ENCODE measurements at regions not wholly inside any gene's neighbourhood (a gene's known extent, or its start where the extent isn't known, plus 50 kb on each side); places are given as distances from the start of the nearest gene placed in this dataset.

DNA sequence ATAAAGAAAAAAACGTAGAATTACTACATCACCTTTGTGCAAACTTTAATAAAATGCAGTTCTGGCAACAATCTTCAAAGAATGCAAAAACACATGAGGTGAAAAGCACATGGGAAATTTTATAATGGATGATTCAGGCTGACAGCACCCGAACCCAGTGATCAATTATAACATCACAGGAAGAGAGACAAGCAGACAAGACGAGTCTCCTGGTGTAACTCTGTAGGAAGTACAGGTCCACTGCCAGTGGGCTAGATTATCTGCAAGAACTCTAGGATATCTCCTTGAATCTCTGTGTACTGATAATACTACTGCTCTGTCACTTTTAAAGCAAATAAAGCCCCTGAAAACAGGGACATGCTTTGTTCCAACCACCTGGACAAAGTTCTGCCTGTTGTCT, 58.9 kb upstream of the NXF3 start:
- H3K4me3 ChIP-seq (replicated peaks in 1 of 3; ENCODE audit: low read depth in 2 of 3, low read length in 3 of 3), result no peak overlapping the region
- peaks cover 0 to 6% (median 1%) of the 10 kb centered on the region in 3 donors for H3K27me3 Mint-ChIP-seq (ENCODE audit: low read depth in 3 of 3)
- DNase-seq, result peak in 1 of 3 donors; percentile 3
- peak overlapping the region in 2 of 7 donors; percentile 88 for H3K27ac Mint-ChIP-seq
- no peak overlapping the region for H3K4me2 ChIP-seq (replicated peaks; ENCODE audit: extremely low read depth, low read length, poor library complexity, severe bottlenecking)
- H3K4me1 ChIP-seq (ENCODE audit: control insufficient read depth in 1 of 2, insufficient read depth in 2 of 2, low read length in 2 of 2), result peaks cover 10% of the 10 kb centered on the region in 2 donors
- H4K20me1 ChIP-seq (ENCODE audit: insufficient read depth, low read length), result no peaks in the 10 kb centered on the region
- no peaks in the 10 kb centered on the region for H3K27me3 ChIP-seq (ENCODE audit: control insufficient read depth in 2 of 2, insufficient read depth in 2 of 2, low read length in 2 of 2)
- H3K36me3 ChIP-seq (replicated peaks in 1 of 2; ENCODE audit: control insufficient read depth in 1 of 2, insufficient read depth in 2 of 2, low read length in 2 of 2), result no peaks in the 10 kb centered on the region
- no peak for TF ChIP-seq CTCF (IDR thresholded peaks at IDR 0.05)
- H3K9ac ChIP-seq (ENCODE audit: insufficient read depth, low read length, poor library complexity, severe bottlenecking), result no peak overlapping the region
- H3K9me3 ChIP-seq (replicated peaks in 1 of 2; ENCODE audit: control insufficient read depth in 1 of 2, insufficient read depth in 1 of 2, low read length in 2 of 2), result no peaks in the 10 kb centered on the region
- no CpG with 5 or more reads among the region's 3 CpGs for WGBS (ENCODE audit: insufficient coverage)
- H3K9me3 Mint-ChIP-seq, result peaks cover 0 to 2% (median 0%) of the 10 kb centered on the region in 7 donors
- H3K4me1 Mint-ChIP-seq, result peaks cover 17% of the 10 kb centered on the region
- no peaks in the 10 kb centered on the region for H3K36me3 Mint-ChIP-seq
- no peak overlapping the region for H3K27ac ChIP-seq (ENCODE audit: low read depth in 1 of 2, low read length in 2 of 2)
- no peaks in the 10 kb centered on the region for H3K79me2 ChIP-seq (ENCODE audit: insufficient read depth, low read length)
- intact Hi-C loops (cut with micrococcal nuclease), result no loop called here
- H2AFZ ChIP-seq (ENCODE audit: insufficient read depth, low read depth, low read length, poor library complexity, severe bottlenecking), result no peak overlapping the region
- H3K4me3 Mint-ChIP-seq, result no peak overlapping the region

- H3K4me1 ChIP-seq (ENCODE audit: control insufficient read depth in 1 of 2, insufficient read depth in 2 of 2, low read length in 2 of 2), result peaks cover 10% of the 10 kb centered on the region in 2 donors
- Mint-ChIP-seq H3K27me3 (ENCODE audit: low read depth in 3 of 3) (peaks cover 0 to 1% (median 0%) of the 10 kb centered on the region in 3 donors), H3K27ac (no peak overlapping the region), H3K9me3 (peaks cover 0 to 1% (median 0%) of the 10 kb centered on the region in 7 donors), H3K4me1 (peaks cover 10% of the 10 kb centered on the region), H3K36me3 (no peaks in the 10 kb centered on the region), H3K4me3 (no peak overlapping the region)
- no peak overlapping the region for H3K9ac ChIP-seq (ENCODE audit: insufficient read depth, low read length, poor library complexity, severe bottlenecking)
- no peak overlapping the region for H3K4me2 ChIP-seq (replicated peaks; ENCODE audit: extremely low read depth, low read length, poor library complexity, severe bottlenecking)
- TF ChIP-seq CTCF (IDR thresholded peaks at IDR 0.05), result no peak
- no peak overlapping the region for H2AFZ ChIP-seq (ENCODE audit: insufficient read depth, low read depth, low read length, poor library complexity, severe bottlenecking)
- H3K79me2 ChIP-seq (ENCODE audit: insufficient read depth, low read length), result no peaks in the 10 kb centered on the region
- H3K36me3 ChIP-seq (replicated peaks in 1 of 2; ENCODE audit: control insufficient read depth in 1 of 2, insufficient read depth in 2 of 2, low read length in 2 of 2), result no peaks in the 10 kb centered on the region
- no peaks in the 10 kb centered on the region for H4K20me1 ChIP-seq (ENCODE audit: insufficient read depth, low read length)
- H3K27ac ChIP-seq (ENCODE audit: low read depth in 1 of 2, low read length in 2 of 2), result no peak overlapping the region
- intact Hi-C loops (cut with micrococcal nuclease), result no loop called here
- H3K9me3 ChIP-seq (replicated peaks in 1 of 2; ENCODE audit: control insufficient read depth in 1 of 2, insufficient read depth in 1 of 2, low read length in 2 of 2), result no peaks in the 10 kb centered on the region
- no peak for DNase-seq
- H3K27me3 ChIP-seq (ENCODE audit: control insufficient read depth in 2 of 2, insufficient read depth in 2 of 2, low read length in 2 of 2), result no peaks in the 10 kb centered on the region
- H3K4me3 ChIP-seq (replicated peaks in 1 of 3; ENCODE audit: low read depth in 2 of 3, low read length in 3 of 3), result no peak overlapping the region
These were observed 56.7 kb upstream of the NXF3 start for GRCh38 chrX:103149652-103150051.
